Upper lobe of left lung (tissue), 4 donors: ENCODE measurements at regions not wholly inside any gene's neighbourhood (a gene's known extent, or its start where the extent isn't known, plus 50 kb on each side); places are given as distances from the start of the nearest gene placed in this dataset.

Experiments used
- CTCF ChIP-seq, 6 experiments: fragments of 450-650 bp in 4 of 6; fragments of 200-600 bp in 2 of 6; sonication (generic) in 2 of 6; IDR thresholded peaks; one replicate each; pipeline ENCODE4 v1.5.1; 2016 to 2019; ENCODE audit warnings: antibody characterized with exemption in 6 of 6
- EP300 ChIP-seq, 4 donors: sonication (generic); formaldehyde crosslinking; IDR thresholded peaks; one replicate each; pipeline ENCODE4 v1.5.1; 2017; ENCODE audit warnings: antibody characterized with exemption in 4 of 4, control low read depth in 2 of 4

DNA sequence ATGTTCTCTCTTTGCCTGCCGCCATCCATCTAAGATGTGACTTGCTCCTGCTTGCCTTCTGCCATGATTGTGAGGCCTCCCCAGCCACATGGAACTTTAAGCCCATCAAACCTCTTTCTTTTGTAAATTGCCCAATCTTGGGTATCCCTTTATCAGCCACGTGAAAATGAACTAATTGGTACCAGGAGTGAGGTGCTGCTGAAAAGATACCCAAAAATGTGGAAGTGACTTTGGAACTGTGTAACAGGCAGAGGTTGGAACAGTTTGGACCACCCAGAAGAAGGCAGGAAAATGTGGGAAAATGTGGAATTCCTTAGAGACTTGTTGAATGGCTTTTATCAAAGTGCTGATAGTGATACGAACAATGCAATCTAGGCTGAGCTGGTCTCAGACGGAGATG is 694.9 kb downstream of the FRK start:
- TF ChIP-seq CTCF (IDR thresholded peaks at IDR 0.05) (no peak), EP300 (IDR thresholded peaks at IDR 0.05) (no peak)
